ENCODE measurements at regions not wholly inside any gene's neighbourhood (a gene's known extent, or its start where the extent isn't known, plus 50 kb on each side); places are given as distances from the start of the nearest gene placed in this dataset.

- no peaks in the 10 kb centered on the region for H3K27me3 ChIP-seq
- ATAC-seq: no peak
- no peak overlapping the region for H3K4me3 ChIP-seq
- 34 to 47% methylated on average over 2 of the region's 2 CpGs for WGBS, 2 donors (ENCODE audit: low coverage in 1 of 2)
- H3K4me1 ChIP-seq: no peaks in the 10 kb centered on the region
- H3K27ac ChIP-seq: no peak overlapping the region
- no peaks in the 10 kb centered on the region for H3K36me3 ChIP-seq
- TF ChIP-seq EP300 (IDR thresholded peaks at IDR 0.05) (no peak), POLR2AphosphoS5 (IDR thresholded peaks at IDR 0.05) (no peak), POLR2A (IDR thresholded peaks at IDR 0.05) (no peak), CTCF (IDR thresholded peaks at IDR 0.05) (no peak)
- H3K9me3 ChIP-seq: no peaks in the 10 kb centered on the region
These were observed 897.3 kb downstream of the TUSC7 start for GRCh38 chr3:117606866-117607265.

GRCh38 chr3:117609330-117609729, 899.8 kb downstream of the TUSC7 start:
- 70 to 95% methylated on average over 4 of the region's 4 CpGs for WGBS, 2 donors (ENCODE audit: low coverage in 1 of 2)
- Histone ChIP-seq H3K27me3 (no peaks in the 10 kb centered on the region), H3K4me1 (no peaks in the 10 kb centered on the region), H3K27ac (no peak overlapping the region), H3K36me3 (no peaks in the 10 kb centered on the region), H3K9me3 (no peaks in the 10 kb centered on the region), H3K4me3 (no peak overlapping the region)
- ATAC-seq: no peak
- TF ChIP-seq CTCF (IDR thresholded peaks at IDR 0.05): no peak
- TF ChIP-seq POLR2A (IDR thresholded peaks at IDR 0.05): no peak
- no peak for TF ChIP-seq POLR2AphosphoS5 (IDR thresholded peaks at IDR 0.05)
- no peak for TF ChIP-seq EP300 (IDR thresholded peaks at IDR 0.05)

- ATAC-seq: no peak
- Histone ChIP-seq H3K4me3 (no peak overlapping the region), H3K27ac (no peak overlapping the region), H3K9me3 (no peaks in the 10 kb centered on the region), H3K36me3 (no peaks in the 10 kb centered on the region), H3K4me1 (no peaks in the 10 kb centered on the region), H3K27me3 (no peaks in the 10 kb centered on the region)
- TF ChIP-seq EP300 (IDR thresholded peaks at IDR 0.05): no peak
- no peak for TF ChIP-seq CTCF (IDR thresholded peaks at IDR 0.05)
- 53 to 67% methylated on average over 1 to 4 of the region's 4 CpGs for WGBS, 2 donors (ENCODE audit: low coverage in 1 of 2)
These were observed 900.6 kb downstream of the TUSC7 start for GRCh38 chr3:117610156-117610555.

- 97 to 100% methylated on average over 2 of the region's 2 CpGs for WGBS, 2 donors (ENCODE audit: low coverage in 1 of 2)
- no peak overlapping the region for H3K27ac ChIP-seq
- H3K36me3 ChIP-seq: no peaks in the 10 kb centered on the region
- no peaks in the 10 kb centered on the region for H3K9me3 ChIP-seq
- ATAC-seq: no peak
- no peaks in the 10 kb centered on the region for H3K27me3 ChIP-seq
- no peak overlapping the region for H3K4me3 ChIP-seq
- no peaks in the 10 kb centered on the region for H3K4me1 ChIP-seq
- no peak for TF ChIP-seq EP300 (IDR thresholded peaks at IDR 0.05)
- no peak for TF ChIP-seq CTCF (IDR thresholded peaks at IDR 0.05)
- no peak for TF ChIP-seq POLR2A (IDR thresholded peaks at IDR 0.05)
- TF ChIP-seq POLR2AphosphoS5 (IDR thresholded peaks at IDR 0.05): no peak
These were observed 901.6 kb downstream of the TUSC7 start for GRCh38 chr3:117611211-117611610.

GRCh38 chr3:117616227-117616626, 906.6 kb downstream of the TUSC7 start:
- Histone ChIP-seq H3K36me3 (no peaks in the 10 kb centered on the region), H3K4me1 (no peaks in the 10 kb centered on the region), H3K4me3 (no peak overlapping the region), H3K27me3 (no peaks in the 10 kb centered on the region), H3K27ac (no peak overlapping the region), H3K9me3 (no peaks in the 10 kb centered on the region)
- TF ChIP-seq POLR2AphosphoS5 (IDR thresholded peaks at IDR 0.05) (no peak), EP300 (IDR thresholded peaks at IDR 0.05) (no peak), POLR2A (IDR thresholded peaks at IDR 0.05) (no peak), CTCF (IDR thresholded peaks at IDR 0.05) (no peak)
- ATAC-seq: no peak
- 94 to 100% methylated on average over 2 of the region's 2 CpGs for WGBS, 2 donors (ENCODE audit: low coverage in 1 of 2)
